ENCODE measurements at regions not wholly inside any gene's neighbourhood (a gene's known extent, or its start where the extent isn't known, plus 50 kb on each side); places are given as distances from the start of the nearest gene placed in this dataset.

DNA sequence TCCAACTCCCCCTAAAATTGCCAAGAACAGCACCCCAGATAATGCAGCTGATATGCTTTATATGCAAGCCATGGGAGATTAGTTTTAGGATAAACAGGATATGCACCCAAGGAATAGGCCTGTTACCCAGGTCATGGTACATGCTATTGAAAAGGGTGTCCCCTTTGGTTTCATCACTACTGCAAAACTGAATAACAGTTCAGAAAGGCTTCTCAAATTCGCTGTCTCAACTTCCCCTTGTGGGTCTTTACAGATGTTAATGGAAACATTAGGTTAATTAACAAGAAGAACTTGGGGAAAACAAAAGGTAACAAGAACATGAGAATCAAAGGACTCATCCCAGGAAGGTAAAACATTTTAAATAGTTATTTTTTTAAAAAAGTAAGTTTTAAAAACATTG, 318.7 kb downstream of the PRR32 start:
- no peak overlapping the region for H3K4me3 ChIP-seq (replicated peaks in 1 of 2; ENCODE audit: low read depth in 1 of 2, low read length in 2 of 2)
- TF ChIP-seq EZH2 (IDR thresholded peaks at IDR 0.05) (no peak), SP1 (IDR thresholded peaks at IDR 0.05; ENCODE audit: low read depth) (no peak), RAD21 (IDR thresholded peaks at IDR 0.05; ENCODE audit: low read depth) (no peak), JUND (IDR thresholded peaks at IDR 0.05) (no peak), ZFX (IDR thresholded peaks at IDR 0.05) (no peak), FOSL1 (IDR thresholded peaks at IDR 0.05; ENCODE audit: low read depth) (no peak)
- TF ChIP-seq, protein P1, sequence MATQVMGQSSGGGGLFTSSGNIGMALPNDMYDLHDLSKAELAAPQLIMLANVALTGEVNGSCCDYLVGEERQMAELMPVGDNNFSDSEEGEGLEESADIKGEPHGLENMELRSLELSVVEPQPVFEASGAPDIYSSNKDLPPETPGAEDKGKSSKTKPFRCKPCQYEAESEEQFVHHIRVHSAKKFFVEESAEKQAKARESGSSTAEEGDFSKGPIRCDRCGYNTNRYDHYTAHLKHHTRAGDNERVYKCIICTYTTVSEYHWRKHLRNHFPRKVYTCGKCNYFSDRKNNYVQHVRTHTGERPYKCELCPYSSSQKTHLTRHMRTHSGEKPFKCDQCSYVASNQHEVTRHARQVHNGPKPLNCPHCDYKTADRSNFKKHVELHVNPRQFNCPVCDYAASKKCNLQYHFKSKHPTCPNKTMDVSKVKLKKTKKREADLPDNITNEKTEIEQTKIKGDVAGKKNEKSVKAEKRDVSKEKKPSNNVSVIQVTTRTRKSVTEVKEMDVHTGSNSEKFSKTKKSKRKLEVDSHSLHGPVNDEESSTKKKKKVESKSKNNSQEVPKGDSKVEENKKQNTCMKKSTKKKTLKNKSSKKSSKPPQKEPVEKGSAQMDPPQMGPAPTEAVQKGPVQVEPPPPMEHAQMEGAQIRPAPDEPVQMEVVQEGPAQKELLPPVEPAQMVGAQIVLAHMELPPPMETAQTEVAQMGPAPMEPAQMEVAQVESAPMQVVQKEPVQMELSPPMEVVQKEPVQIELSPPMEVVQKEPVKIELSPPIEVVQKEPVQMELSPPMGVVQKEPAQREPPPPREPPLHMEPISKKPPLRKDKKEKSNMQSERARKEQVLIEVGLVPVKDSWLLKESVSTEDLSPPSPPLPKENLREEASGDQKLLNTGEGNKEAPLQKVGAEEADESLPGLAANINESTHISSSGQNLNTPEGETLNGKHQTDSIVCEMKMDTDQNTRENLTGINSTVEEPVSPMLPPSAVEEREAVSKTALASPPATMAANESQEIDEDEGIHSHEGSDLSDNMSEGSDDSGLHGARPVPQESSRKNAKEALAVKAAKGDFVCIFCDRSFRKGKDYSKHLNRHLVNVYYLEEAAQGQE (IDR thresholded peaks at IDR 0.05; ENCODE audit: low read depth), result no peak
- H3K9me2 ChIP-seq (ENCODE audit: insufficient read depth), result no peaks in the 10 kb centered on the region
- DNase-seq (ENCODE audit: low read depth, low spot score) (no peak), ATAC-seq (no peak)
- H3K9me3 ChIP-seq (ENCODE audit: control insufficient read depth in 1 of 2, insufficient read depth in 1 of 2, low read depth in 1 of 2, low read length in 2 of 2), result no peaks in the 10 kb centered on the region
- RAD21 ChIA-PET (ENCODE audit: low non-redundant PET in 1 of 2, low total read pairs in 2 of 2, uncharacterized antibody in 2 of 2, unreplicated experiment in 2 of 2), result no interaction called here
- H3K27me3 ChIP-seq (ENCODE audit: insufficient read depth, low read length), result no peaks in the 10 kb centered on the region
- no peak overlapping the region for H3K4me2 ChIP-seq (ENCODE audit: low read length)
- H2AFZ ChIP-seq (ENCODE audit: low read depth, low read length, poor library complexity, severe bottlenecking), result no peak overlapping the region
- no peaks in the 10 kb centered on the region for H4K20me1 ChIP-seq (ENCODE audit: insufficient read depth)
- H3K27ac ChIP-seq (ENCODE audit: low read depth, low read length), result no peak overlapping the region
- no peaks in the 10 kb centered on the region for H3K79me2 ChIP-seq (ENCODE audit: insufficient read depth, low read length)
- no peaks in the 10 kb centered on the region for H3K36me3 ChIP-seq (ENCODE audit: control insufficient read depth in 1 of 2, insufficient read depth in 2 of 2, low read length in 2 of 2)
- no TSS peak for BruUV-seq (replicated peaks)
- CTCF ChIA-PET, result no interaction called here
- POLR2A ChIA-PET, result no interaction called here
- no peak overlapping the region for H3K9ac ChIP-seq (ENCODE audit: low read length)
- intact Hi-C loops (cut with micrococcal nuclease), result no loop called here
- H3K4me1 ChIP-seq (ENCODE audit: control insufficient read depth in 1 of 2, insufficient read depth in 2 of 2, low read length in 2 of 2), result no peaks in the 10 kb centered on the region

DNA sequence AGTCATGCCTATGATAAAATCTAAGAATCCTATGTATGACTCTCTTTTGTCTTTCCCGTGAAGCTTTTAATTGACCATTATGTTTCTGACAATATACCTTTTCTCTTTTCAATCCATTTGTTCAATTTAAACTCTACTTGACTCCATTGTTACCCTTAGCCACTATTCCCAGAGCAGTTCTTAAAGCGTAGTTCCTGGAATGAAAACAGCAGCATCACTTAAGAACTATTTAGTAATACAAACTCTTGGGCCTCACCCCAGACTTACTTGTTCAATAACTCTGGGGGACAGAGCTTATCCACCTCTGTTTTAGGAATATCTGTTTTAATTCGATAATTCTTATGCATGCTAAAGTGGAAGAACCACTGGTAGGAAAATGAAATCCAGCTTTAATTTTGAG, 358.4 kb downstream of the PRR32 start:
- Histone ChIP-seq H3K9me3 (ENCODE audit: control insufficient read depth in 1 of 2, insufficient read depth in 1 of 2, low read depth in 1 of 2, low read length in 2 of 2) (no peaks in the 10 kb centered on the region), H2AFZ (ENCODE audit: low read depth, low read length, poor library complexity, severe bottlenecking) (no peak overlapping the region), H3K4me1 (ENCODE audit: control insufficient read depth in 1 of 2, insufficient read depth in 2 of 2, low read length in 2 of 2) (no peaks in the 10 kb centered on the region), H3K27me3 (ENCODE audit: insufficient read depth, low read length) (no peaks in the 10 kb centered on the region), H4K20me1 (ENCODE audit: insufficient read depth) (no peaks in the 10 kb centered on the region), H3K4me2 (ENCODE audit: low read length) (no peak overlapping the region), H3K36me3 (ENCODE audit: control insufficient read depth in 1 of 2, insufficient read depth in 2 of 2, low read length in 2 of 2) (no peaks in the 10 kb centered on the region), H3K9me2 (ENCODE audit: insufficient read depth) (no peaks in the 10 kb centered on the region), H3K79me2 (ENCODE audit: insufficient read depth, low read length) (no peaks in the 10 kb centered on the region), H3K4me3 (replicated peaks in 1 of 2; ENCODE audit: low read depth in 1 of 2, low read length in 2 of 2) (no peak overlapping the region), H3K27ac (ENCODE audit: low read depth, low read length) (no peak overlapping the region), H3K9ac (ENCODE audit: low read length) (no peak overlapping the region)
- ChIA-PET RAD21 (ENCODE audit: low non-redundant PET in 1 of 2, low total read pairs in 2 of 2, uncharacterized antibody in 2 of 2, unreplicated experiment in 2 of 2) (no interaction called here), POLR2A (no interaction called here), CTCF (no interaction called here)
- intact Hi-C loops (cut with micrococcal nuclease), result no loop called here
- ATAC-seq (no peak), DNase-seq (ENCODE audit: low read depth, low spot score) (no peak)
- no TSS peak for BruUV-seq (replicated peaks)
- TF ChIP-seq, protein P2, sequence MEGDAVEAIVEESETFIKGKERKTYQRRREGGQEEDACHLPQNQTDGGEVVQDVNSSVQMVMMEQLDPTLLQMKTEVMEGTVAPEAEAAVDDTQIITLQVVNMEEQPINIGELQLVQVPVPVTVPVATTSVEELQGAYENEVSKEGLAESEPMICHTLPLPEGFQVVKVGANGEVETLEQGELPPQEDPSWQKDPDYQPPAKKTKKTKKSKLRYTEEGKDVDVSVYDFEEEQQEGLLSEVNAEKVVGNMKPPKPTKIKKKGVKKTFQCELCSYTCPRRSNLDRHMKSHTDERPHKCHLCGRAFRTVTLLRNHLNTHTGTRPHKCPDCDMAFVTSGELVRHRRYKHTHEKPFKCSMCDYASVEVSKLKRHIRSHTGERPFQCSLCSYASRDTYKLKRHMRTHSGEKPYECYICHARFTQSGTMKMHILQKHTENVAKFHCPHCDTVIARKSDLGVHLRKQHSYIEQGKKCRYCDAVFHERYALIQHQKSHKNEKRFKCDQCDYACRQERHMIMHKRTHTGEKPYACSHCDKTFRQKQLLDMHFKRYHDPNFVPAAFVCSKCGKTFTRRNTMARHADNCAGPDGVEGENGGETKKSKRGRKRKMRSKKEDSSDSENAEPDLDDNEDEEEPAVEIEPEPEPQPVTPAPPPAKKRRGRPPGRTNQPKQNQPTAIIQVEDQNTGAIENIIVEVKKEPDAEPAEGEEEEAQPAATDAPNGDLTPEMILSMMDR (IDR thresholded peaks at IDR 0.05 in 2 of 3, conservative IDR thresholded peaks at IDR 0.05 in 1 of 3; ENCODE audit: borderline replicate concordance in 1 of 3, insufficient read depth in 1 of 3, low read depth in 2 of 3, low read length in 2 of 3), result no peak
- TF ChIP-seq ELF1 (IDR thresholded peaks at IDR 0.05; ENCODE audit: borderline replicate concordance, low read depth) (no peak), ZNF274 (IDR thresholded peaks at IDR 0.05; ENCODE audit: low read depth, low read length) (no peak), JUND (IDR thresholded peaks at IDR 0.05) (no peak), EZH2 (IDR thresholded peaks at IDR 0.05) (no peak), RAD21 (IDR thresholded peaks at IDR 0.05; ENCODE audit: low read depth) (no peak), YY1 (IDR thresholded peaks at IDR 0.05; ENCODE audit: extremely low read depth, insufficient replicate concordance, low read depth, low read length) (no peak)
- TF ChIP-seq, protein P1 (IDR thresholded peaks at IDR 0.05; ENCODE audit: low read depth), result no peak

Measured in HCT116 (cell line).